HCT116 (cell line): ENCODE measurements at regions not wholly inside any gene's neighbourhood (a gene's known extent, or its start where the extent isn't known, plus 50 kb on each side); places are given as distances from the start of the nearest gene placed in this dataset.

Source experiments
- ATAC-seq: fragments of 200-7000 bp; cut with Tn5 transposase; 2 replicates; pipeline ENCODE4 v1.9.1; 2020; ENCODE audit warnings: mild to moderate bottlenecking, moderate library complexity
- BruUV-seq: library from RNA; stranded (reverse); fragments of 400-500 nt; replicated peaks from 2 replicates; lab custom pipeline; 2021; lab: Mats Ljungman, UMichigan
- CTCF ChIA-PET: fragments of 300-600 bp; sonication (Branson Sonifier 250); formaldehyde crosslinking; loops from one replicate; lab custom pipeline; 2021; ENCODE audit warnings: antibody characterized with exemption; lab: Charles Lee
- POLR2A ChIA-PET: fragments of 300-600, 350-600 bp; sonication (Branson Sonifier 250); formaldehyde crosslinking; loops from one replicate; lab custom pipeline; 2021; ENCODE audit warnings: antibody characterized with exemption; lab: Charles Lee
- RAD21 ChIA-PET, 2 experiments: fragments of 300-600 bp; sonication (Branson Sonifier 250); formaldehyde crosslinking; loops; one replicate each; lab custom pipeline; 2023; ENCODE audit warnings: low total read pairs in 2 of 2; ENCODE audit not compliant: uncharacterized antibody in 2 of 2, unreplicated experiment in 2 of 2, low non-redundant PET in 1 of 2; lab: Charles Lee
- DNase-seq: peaks from one replicate; pipeline ENCODE4 v3.0.0-alpha.2; 2010; ENCODE audit warnings: low read depth, low spot score
- H2AFZ ChIP-seq: fragments of 200-600 bp; shearing (Covaris generic), sonication (generic); 2 replicates; pipeline ENCODE4 v1.6.1; 2017; ENCODE audit warnings: low read depth, mixed run types, mixed read lengths, antibody characterized with exemption, low read length; ENCODE audit not compliant: poor library complexity, severe bottlenecking
- H3K27ac ChIP-seq: 2 replicates; pipeline ENCODE4 v1.5.1; 2012; ENCODE audit warnings: low read depth, low read length
- H3K27me3 ChIP-seq: fragments of 200-600 bp; sonication (generic); 2 replicates; pipeline ENCODE4 v1.6.1; 2016; ENCODE audit warnings: mixed run types, low read length, mixed read lengths; ENCODE audit not compliant: insufficient read depth
- H3K36me3 ChIP-seq, 2 experiments: fragments of 200-500 bp in 1 of 2; fragments of 200-600 bp in 1 of 2; sonication (Bioruptor generic) in 1 of 2; sonication (generic) in 1 of 2; 2 replicates each; pipeline versions ENCODE4 v1.5.1 to v1.6.1; 2014 to 2016; ENCODE audit warnings: low read length in 2 of 2, inconsistent platforms in 1 of 2, mixed read lengths in 1 of 2, mixed run types in 1 of 2; ENCODE audit not compliant: insufficient read depth in 2 of 2, control insufficient read depth in 1 of 2
- H3K4me1 ChIP-seq, 2 experiments: fragments of 200-600 bp in 1 of 2; sonication (generic) in 1 of 2; 2 replicates each; pipeline versions ENCODE4 v1.5.1 to v1.6.1; 2012 to 2017; ENCODE audit warnings: low read length in 2 of 2, inconsistent platforms in 1 of 2, mild to moderate bottlenecking in 1 of 2, mixed read lengths in 1 of 2, mixed run types in 1 of 2, moderate library complexity in 1 of 2; ENCODE audit not compliant: insufficient read depth in 2 of 2, control insufficient read depth in 1 of 2
- H3K4me2 ChIP-seq: fragments of 200-600 bp; sonication (generic); 2 replicates; pipeline ENCODE4 v1.6.1; 2017; ENCODE audit warnings: mixed run types, low read length, mixed read lengths
- H3K4me3 ChIP-seq, 2 experiments: fragments of 200-600 bp in 1 of 2; sonication (generic) in 1 of 2; replicated peaks in 1 of 2; 2 replicates each; pipeline ENCODE4 v1.5.1; 2011 to 2016; ENCODE audit warnings: low read length in 2 of 2, control low read depth in 1 of 2, low read depth in 1 of 2, mild to moderate bottlenecking in 1 of 2, mixed read lengths in 1 of 2, mixed run types in 1 of 2
- H3K79me2 ChIP-seq: fragments of 200-600 bp; sonication (generic); 2 replicates; pipeline ENCODE4 v1.6.1; 2017; ENCODE audit warnings: mild to moderate bottlenecking, mixed run types, low read length, moderate library complexity, mixed read lengths; ENCODE audit not compliant: insufficient read depth
- H3K9ac ChIP-seq: fragments of 200-600 bp; sonication (generic); 2 replicates; pipeline ENCODE4 v1.6.1; 2016; ENCODE audit warnings: low read length, mixed read lengths
- H3K9me2 ChIP-seq: fragments of 200-600 bp; sonication (generic), shearing (Covaris generic); 2 replicates; pipeline ENCODE4 v1.6.1; 2017; ENCODE audit warnings: mixed run types, mild to moderate bottlenecking, moderate library complexity; ENCODE audit not compliant: insufficient read depth
- H3K9me3 ChIP-seq, 2 experiments: fragments of 200-500 bp in 1 of 2; fragments of 200-600 bp in 1 of 2; sonication (Bioruptor generic) in 1 of 2; sonication (generic) in 1 of 2; 2 replicates each; pipeline ENCODE4 v1.6.1; 2014 to 2017; ENCODE audit warnings: low read length in 2 of 2, mixed read lengths in 2 of 2, inconsistent platforms in 1 of 2, low read depth in 1 of 2, mild to moderate bottlenecking in 1 of 2, mixed run types in 1 of 2, moderate library complexity in 1 of 2; ENCODE audit not compliant: control insufficient read depth in 1 of 2, insufficient read depth in 1 of 2
- H4K20me1 ChIP-seq: fragments of 200-600 bp; sonication (generic), shearing (Covaris generic); 2 replicates; pipeline ENCODE4 v1.6.1; 2017; ENCODE audit warnings: mixed run types, mild to moderate bottlenecking, moderate library complexity; ENCODE audit not compliant: insufficient read depth
- CBX3 ChIP-seq: IDR thresholded peaks from 2 replicates; pipeline ENCODE4 v1.6.1; 2012; ENCODE audit warnings: low read depth
- CEBPB ChIP-seq: IDR thresholded peaks from 2 replicates; pipeline ENCODE4 v1.6.1; 2012; ENCODE audit warnings: low read depth
- ELF1 ChIP-seq: IDR thresholded peaks from 2 replicates; pipeline ENCODE4 v1.6.1; 2012; ENCODE audit warnings: low read depth, borderline replicate concordance
- EZH2 ChIP-seq: fragments of 200-600 bp; sonication (generic); IDR thresholded peaks from 2 replicates; pipeline ENCODE4 v1.6.1; 2017; ENCODE audit warnings: antibody characterized with exemption, mixed run types
- EZH2phosphoT487 ChIP-seq: fragments of 200-600 bp; IDR thresholded peaks from 2 replicates; pipeline ENCODE4 v1.6.1; 2018; ENCODE audit warnings: antibody characterized with exemption, borderline replicate concordance
- JUND ChIP-seq: IDR thresholded peaks from 2 replicates; pipeline ENCODE4 v1.6.1; 2012
- MAX ChIP-seq: IDR thresholded peaks from 2 replicates; pipeline ENCODE4 v1.6.1; 2012
- POLR2A ChIP-seq: IDR thresholded peaks from 2 replicates; pipeline ENCODE4 v1.7.0; 2011; ENCODE audit warnings: borderline replicate concordance; ENCODE audit not compliant: insufficient read depth, insufficient read length; ENCODE audit errors: extremely low read depth
- POLR2AphosphoS5 ChIP-seq: IDR thresholded peaks from 2 replicates; pipeline ENCODE4 v1.6.1; 2011; ENCODE audit warnings: mild to moderate bottlenecking, low read depth, low read length, moderate library complexity
- RAD21 ChIP-seq: IDR thresholded peaks from 2 replicates; pipeline ENCODE4 v1.6.1; 2012; ENCODE audit warnings: low read depth, mild to moderate bottlenecking
- SIN3A ChIP-seq: IDR thresholded peaks from 2 replicates; pipeline ENCODE4 v1.6.1; 2012; ENCODE audit warnings: low read depth
- SP1 ChIP-seq: IDR thresholded peaks from 2 replicates; pipeline ENCODE4 v1.6.1; 2012; ENCODE audit warnings: low read depth
- TCF7L2 ChIP-seq: IDR thresholded peaks from 2 replicates; pipeline ENCODE4 v1.7.0; 2011; ENCODE audit warnings: borderline replicate concordance, inconsistent platforms; ENCODE audit not compliant: insufficient read depth, insufficient read length; ENCODE audit errors: extremely low read depth
- YY1 ChIP-seq: IDR thresholded peaks from 2 replicates; pipeline ENCODE4 v1.6.1; 2011; ENCODE audit warnings: low read length, low read depth, moderate library complexity, mild to moderate bottlenecking; ENCODE audit not compliant: insufficient replicate concordance; ENCODE audit errors: extremely low read depth
- ZFX ChIP-seq: fragments of 450-650 bp; IDR thresholded peaks from 2 replicates; pipeline ENCODE4 v1.6.1; 2017
- ZNF274 ChIP-seq: fragments of 200-500 bp; sonication (Bioruptor generic); IDR thresholded peaks from 2 replicates; pipeline ENCODE4 v1.6.1; 2014; ENCODE audit warnings: mild to moderate bottlenecking, low read depth, low read length, inconsistent platforms
- intact Hi-C: fragments of 100-400 bp; cut with micrococcal nuclease; formaldehyde crosslinking; loops from 2 replicates; pipeline ENCODE4 v1.10.0; 2022

- no peaks in the 10 kb centered on the region for H4K20me1 ChIP-seq
- H3K4me2 ChIP-seq = no peak overlapping the region
- H3K9ac ChIP-seq = no peak overlapping the region
- H2AFZ ChIP-seq = no peak overlapping the region
- intact Hi-C loops = no loop called here
- H3K27ac ChIP-seq = no peak overlapping the region
- no peak for DNase-seq
- no TSS peak for BruUV-seq
- H3K27me3 ChIP-seq = no peaks in the 10 kb centered on the region
- H3K9me3 ChIP-seq = no peaks in the 10 kb centered on the region
- H3K4me1 ChIP-seq = no peaks in the 10 kb centered on the region
- ChIA-PET CTCF (no interaction called here), POLR2A (no interaction called here), RAD21 (no interaction called here)
- no peak for ATAC-seq
- no peaks in the 10 kb centered on the region for H3K79me2 ChIP-seq
- no peaks in the 10 kb centered on the region for H3K36me3 ChIP-seq
- TF ChIP-seq POLR2A (no peak), YY1 (no peak), EZH2 (no peak), CBX3 (no peak), RAD21 (no peak), CEBPB (no peak)
- H3K9me2 ChIP-seq = no peaks in the 10 kb centered on the region
- H3K4me3 ChIP-seq = no peak overlapping the region
Observed at GRCh38 chr12:25421651-25422167, 131.4 kb downstream of the LMNTD1 start.

- no peak overlapping the region for H3K9ac ChIP-seq
- no TSS peak for BruUV-seq
- POLR2A ChIA-PET = no interaction called here
- H3K27ac ChIP-seq = no peak overlapping the region
- ATAC-seq (no peak), DNase-seq (no peak)
- H3K79me2 ChIP-seq = no peaks in the 10 kb centered on the region
- no peaks in the 10 kb centered on the region for H3K9me3 ChIP-seq
- H2AFZ ChIP-seq = no peak overlapping the region
- no peaks in the 10 kb centered on the region for H3K27me3 ChIP-seq
- RAD21 ChIA-PET = no interaction called here
- no peaks in the 10 kb centered on the region for H3K4me1 ChIP-seq
- CTCF ChIA-PET = no interaction called here
- no peak for TF ChIP-seq ZFX
- TF ChIP-seq EZH2phosphoT487 = no peak
- TF ChIP-seq TCF7L2 = no peak
- TF ChIP-seq CBX3 = no peak
- no peak for TF ChIP-seq ELF1
- TF ChIP-seq RAD21 = no peak
- TF ChIP-seq CEBPB = no peak
- no peak for TF ChIP-seq MAX
- no peak for TF ChIP-seq POLR2AphosphoS5
- TF ChIP-seq JUND = no peak
- TF ChIP-seq SIN3A = no peak
- no peak for TF ChIP-seq SP1
- TF ChIP-seq EZH2 = no peak
- TF ChIP-seq ZNF274 = no peak
- intact Hi-C loops = no loop called here
- H3K4me2 ChIP-seq = no peak overlapping the region
- H3K4me3 ChIP-seq = no peak overlapping the region
- no peaks in the 10 kb centered on the region for H3K9me2 ChIP-seq
- H3K36me3 ChIP-seq = no peaks in the 10 kb centered on the region
- no peaks in the 10 kb centered on the region for H4K20me1 ChIP-seq
Observed at GRCh38 chr12:25420116-25420515, 133.0 kb downstream of the LMNTD1 start.
